ENCODE measurements at regions not wholly inside any gene's neighbourhood (a gene's known extent, or its start where the extent isn't known, plus 50 kb on each side); places are given as distances from the start of the nearest gene placed in this dataset.

DNA sequence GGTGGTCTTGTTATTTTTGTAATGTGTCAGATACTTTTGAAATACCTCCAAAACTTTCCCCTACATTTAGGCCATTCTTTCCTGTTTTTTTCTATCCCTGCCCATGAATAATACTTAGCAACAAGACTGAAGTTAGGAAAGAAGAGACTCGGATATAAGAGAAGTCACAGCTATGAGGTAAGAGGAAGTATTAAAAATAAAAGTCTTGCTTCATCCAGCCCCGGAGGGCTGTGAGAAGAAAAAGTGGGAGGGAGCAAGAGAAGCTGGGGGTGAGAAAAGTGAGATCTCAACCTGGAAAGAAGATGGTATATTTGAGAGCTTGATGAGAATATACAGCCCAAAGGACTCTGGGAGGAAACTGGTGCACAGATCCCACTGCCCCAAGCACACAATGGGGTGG, 213.5 kb upstream of the CDIN1 start:
- no peaks in the 10 kb centered on the region for H3K27me3 ChIP-seq (ENCODE audit: insufficient read depth, low read depth)
- H3K27ac ChIP-seq = peak overlapping the region; percentile 43; the same call in 1 of the 2 replicates
- no peak for TF ChIP-seq EZH2 (IDR thresholded peaks at IDR 0.05; ENCODE audit: low read depth)
- TF ChIP-seq CTCF (conservative IDR thresholded peaks at IDR 0.05) = no peak
- no peaks in the 10 kb centered on the region for H3K36me3 ChIP-seq (ENCODE audit: low read depth)
- DNase-seq = no peak
- no TSS peak for BruUV-seq (replicated peaks)
- ChIA-PET CTCF (no interaction called here), POLR2A (ENCODE audit: unreplicated experiment) (no interaction called here)
- H3K79me2 ChIP-seq (ENCODE audit: low read depth) = no peaks in the 10 kb centered on the region
- intact Hi-C loops (cut with micrococcal nuclease; ENCODE audit: unreplicated experiment) = no loop called here
- no peaks in the 10 kb centered on the region for H3K9me2 ChIP-seq (ENCODE audit: insufficient read depth)
- peaks cover 10% of the 10 kb centered on the region; the same call in 1 of the 2 replicates for H3F3A ChIP-seq (ENCODE audit: insufficient read depth, low read depth)
- no peak overlapping the region for H3K4me3 ChIP-seq
- no peaks in the 10 kb centered on the region for H4K20me1 ChIP-seq (ENCODE audit: insufficient read depth)
- H3K4me1 ChIP-seq (replicated peaks; ENCODE audit: insufficient read depth) = peaks cover 29% of the 10 kb centered on the region
- no peak overlapping the region for H3K4me2 ChIP-seq
- peak overlapping the region; percentile 43; the same call in 1 of the 2 replicates for H2AFZ ChIP-seq
- H3K9me3 ChIP-seq (ENCODE audit: insufficient read depth, low read depth) = peaks cover 13% of the 10 kb centered on the region

- Histone ChIP-seq H3K79me2 (ENCODE audit: low read depth) (no peaks in the 10 kb centered on the region), H3K36me3 (ENCODE audit: low read depth) (no peaks in the 10 kb centered on the region), H2AFZ (no peak overlapping the region), H4K20me1 (ENCODE audit: insufficient read depth) (no peaks in the 10 kb centered on the region), H3F3A (ENCODE audit: insufficient read depth, low read depth) (peaks cover 32% of the 10 kb centered on the region), H3K4me1 (replicated peaks; ENCODE audit: insufficient read depth) (peaks cover 71% of the 10 kb centered on the region), H3K4me3 (0 out of 2 replicates have a peak overlapping the region, but pooled peaks have one; percentile 5), H3K27ac (peak overlapping the region; percentile 94), H3K9me2 (ENCODE audit: insufficient read depth) (no peaks in the 10 kb centered on the region), H3K4me2 (peak overlapping the region; percentile 53), H3K27me3 (ENCODE audit: insufficient read depth, low read depth) (no peaks in the 10 kb centered on the region), H3K9me3 (ENCODE audit: insufficient read depth, low read depth) (peaks cover 9% of the 10 kb centered on the region)
- no peak for TF ChIP-seq EZH2 (IDR thresholded peaks at IDR 0.05; ENCODE audit: low read depth)
- TF ChIP-seq CTCF (conservative IDR thresholded peaks at IDR 0.05) = no peak
- intact Hi-C loops (cut with micrococcal nuclease; ENCODE audit: unreplicated experiment) = loop anchor here (2.0 to 10.0 kb wide), 5 partner anchors 132 to 1081 kb away; partner anchors contain the start of gene MEIS2
- DNase-seq = no peak
- CTCF ChIA-PET = no interaction called here
- POLR2A ChIA-PET (ENCODE audit: unreplicated experiment) = no interaction called here
- BruUV-seq (replicated peaks) = no TSS peak
Observed at GRCh38 chr15:36370051-36370730, 209.2 kb upstream of the CDIN1 start.

DNA sequence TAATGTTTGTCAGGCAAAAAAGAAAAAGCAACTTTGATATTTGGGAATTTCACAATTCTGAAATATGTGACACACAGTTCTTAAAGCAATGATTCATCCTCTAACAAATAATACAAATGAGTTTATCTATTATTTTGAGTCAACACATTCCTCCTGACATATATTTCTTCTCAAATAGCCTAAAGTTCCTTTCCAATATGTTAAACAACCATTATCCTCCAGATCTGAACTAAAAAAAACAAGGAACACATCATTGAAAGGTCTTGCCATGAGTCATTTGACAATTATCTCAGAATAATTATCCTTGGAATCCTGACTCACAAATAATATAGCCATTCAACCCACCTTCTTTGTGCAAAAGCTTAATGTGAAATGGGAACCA, 208.7 kb upstream of the CDIN1 start:
- intact Hi-C loops (cut with micrococcal nuclease; ENCODE audit: unreplicated experiment) = loop anchor here (2.0 to 10.0 kb wide), 5 partner anchors 132 to 1082 kb away; partner anchors contain the start of gene MEIS2
- peak overlapping the region; percentile 94 for H3K27ac ChIP-seq
- H3K4me1 ChIP-seq (replicated peaks; ENCODE audit: insufficient read depth) = peaks cover 73% of the 10 kb centered on the region

More for the DNA sequence above, 208.7 kb upstream of the CDIN1 start:
- BruUV-seq (replicated peaks) = no TSS peak
- Histone ChIP-seq H2AFZ (no peak overlapping the region), H3K9me3 (ENCODE audit: insufficient read depth, low read depth) (peaks cover 8% of the 10 kb centered on the region), H3K79me2 (ENCODE audit: low read depth) (no peaks in the 10 kb centered on the region), H3K4me3 (no peak overlapping the region), H3K27me3 (ENCODE audit: insufficient read depth, low read depth) (no peaks in the 10 kb centered on the region), H3K4me2 (peak overlapping the region; percentile 53), H3F3A (ENCODE audit: insufficient read depth, low read depth) (peaks cover 32% of the 10 kb centered on the region), H4K20me1 (ENCODE audit: insufficient read depth) (no peaks in the 10 kb centered on the region), H3K36me3 (ENCODE audit: low read depth) (no peaks in the 10 kb centered on the region), H3K9me2 (ENCODE audit: insufficient read depth) (no peaks in the 10 kb centered on the region)
- peak in 1 of 2 experiments; percentile 96 for DNase-seq
- ChIA-PET POLR2A (ENCODE audit: unreplicated experiment) (interaction anchor here (0.6 kb wide), 1 partner anchor 13 kb away, joined by 5 read pairs; no protein-coding TSS in a partner anchor), CTCF (interaction anchor here (0.7 kb wide), 1 partner anchor 91 kb away, joined by 3 read pairs; no protein-coding TSS in a partner anchor)
- TF ChIP-seq CTCF (conservative IDR thresholded peaks at IDR 0.05) = no peak

All from PC-9 (cell line).